ENCODE measurements at regions not wholly inside any gene's neighbourhood (a gene's known extent, or its start where the extent isn't known, plus 50 kb on each side); places are given as distances from the start of the nearest gene placed in this dataset.
"Not testable (repeated sequence)": the region's sequence is repeated elsewhere in the genome, so short reads cannot be mapped to it uniquely, and the experiment has no call there.

- TF ChIP-seq USF2 (IDR thresholded peaks at IDR 0.05; ENCODE audit: borderline replicate concordance, low read depth, low read length), result no peak
- TF ChIP-seq NRF1 (IDR thresholded peaks at IDR 0.05; ENCODE audit: low read depth, low read length), result no peak
- TF ChIP-seq EP300 (IDR thresholded peaks at IDR 0.05; ENCODE audit: borderline replicate concordance in 1 of 2, low read depth in 1 of 2, low read length in 1 of 2), result no peak
- no peak for TF ChIP-seq MXI1 (IDR thresholded peaks at IDR 0.05; ENCODE audit: low read depth, low read length)
- TF ChIP-seq EZH2phosphoT487 (IDR thresholded peaks at IDR 0.05; ENCODE audit: borderline replicate concordance, low read depth), result no peak
- TF ChIP-seq USF1 (IDR thresholded peaks at IDR 0.05; ENCODE audit: borderline replicate concordance, low read depth), result no peak
- no peak for TF ChIP-seq IRF3 (IDR thresholded peaks at IDR 0.05; ENCODE audit: low read depth, low read length)
- TF ChIP-seq SIN3A (IDR thresholded peaks at IDR 0.05; ENCODE audit: borderline replicate concordance, low read depth, low read length), result no peak
These were observed 123.5 kb upstream of the KCNAB1 start (continued) for GRCh38 chr3:155996882-155997281.

- H2AFZ ChIP-seq (ENCODE audit: low read depth); CTCF ChIA-PET; H3K27ac ChIP-seq (ENCODE audit: low read depth in 2 of 2, low read length in 1 of 2); H3K79me2 ChIP-seq (ENCODE audit: insufficient read depth); H3K4me1 ChIP-seq (ENCODE audit: control insufficient read depth in 1 of 2, insufficient read depth in 2 of 2, low read depth in 1 of 2, low read length in 1 of 2); H3K27me3 ChIP-seq (ENCODE audit: insufficient read depth); H3K9ac ChIP-seq; DNase-seq; H3K9me2 ChIP-seq; H3K4me2 ChIP-seq; POLR2A ChIA-PET; H3K36me3 ChIP-seq (replicated peaks in 1 of 2; ENCODE audit: control insufficient read depth in 1 of 2, insufficient read depth in 2 of 2, low read length in 1 of 2); H3K4me3 ChIP-seq (ENCODE audit: low read depth in 2 of 2, low read length in 1 of 2); H3F3A ChIP-seq (replicated peaks; ENCODE audit: insufficient read depth); H3K9me3 ChIP-seq; H4K20me1 ChIP-seq (ENCODE audit: insufficient read depth): not testable (repeated sequence)
- WGBS (ENCODE audit: low lambda C conversion rate), result 76% methylated on average over 3 of the region's 3 CpGs
These were observed 122.2 kb upstream of the KCNAB1 start for GRCh38 chr3:155998173-155998572.

GRCh38 chr3:156005736-156006135 is 114.6 kb upstream of the KCNAB1 start:
- no peaks in the 10 kb centered on the region for H3K79me2 ChIP-seq (ENCODE audit: insufficient read depth)
- H3K4me1 ChIP-seq (ENCODE audit: control insufficient read depth in 1 of 2, insufficient read depth in 2 of 2, low read depth in 1 of 2, low read length in 1 of 2), result no peaks in the 10 kb centered on the region
- no peaks in the 10 kb centered on the region for H3F3A ChIP-seq (replicated peaks; ENCODE audit: insufficient read depth)
- WGBS (ENCODE audit: low lambda C conversion rate), result 60% methylated on average over 3 of the region's 3 CpGs
- TF ChIP-seq TCF12 (IDR thresholded peaks at IDR 0.05) (no peak), TAF1 (IDR thresholded peaks at IDR 0.05; ENCODE audit: borderline replicate concordance, low read depth, low read length) (no peak), ELF1 (IDR thresholded peaks at IDR 0.05) (no peak), USF1 (IDR thresholded peaks at IDR 0.05; ENCODE audit: borderline replicate concordance, low read depth) (no peak), TEAD4 (IDR thresholded peaks at IDR 0.05; ENCODE audit: borderline replicate concordance, insufficient read depth) (no peak), RXRA (IDR thresholded peaks at IDR 0.05; ENCODE audit: borderline replicate concordance, low read depth) (no peak), RAD21 (IDR thresholded peaks at IDR 0.05; ENCODE audit: low read length) (no peak), NRF1 (IDR thresholded peaks at IDR 0.05; ENCODE audit: low read depth, low read length) (no peak), FOXJ3 (CRISPR knock-in tag; IDR thresholded peaks at IDR 0.05) (no peak), FOXM1 (IDR thresholded peaks at IDR 0.05; ENCODE audit: low read depth) (no peak), SMC3 (IDR thresholded peaks at IDR 0.05; ENCODE audit: low read depth, low read length) (no peak), JUND (IDR thresholded peaks at IDR 0.05) (no peak), PBX3 (IDR thresholded peaks at IDR 0.05) (no peak), RCOR1 (IDR thresholded peaks at IDR 0.05; ENCODE audit: low read length) (no peak), MXI1 (IDR thresholded peaks at IDR 0.05; ENCODE audit: low read depth, low read length) (no peak), EP300 (IDR thresholded peaks at IDR 0.05; ENCODE audit: borderline replicate concordance in 1 of 2, low read depth in 1 of 2, low read length in 1 of 2) (no peak), GABPA (IDR thresholded peaks at IDR 0.05; ENCODE audit: low read depth) (no peak), FOSL2 (IDR thresholded peaks at IDR 0.05; ENCODE audit: borderline replicate concordance, low read depth) (no peak)
- H3K9me2 ChIP-seq, result no peaks in the 10 kb centered on the region
- H3K27me3 ChIP-seq (ENCODE audit: insufficient read depth), result no peaks in the 10 kb centered on the region; the same call in 1 of the 2 replicates
- CTCF ChIA-PET, result interaction anchor here (0.7 kb wide), 1 partner anchor 146 kb away, joined by 4 read pairs; no protein-coding TSS in a partner anchor
- POLR2A ChIA-PET, result no interaction called here
- H4K20me1 ChIP-seq (ENCODE audit: insufficient read depth), result no peaks in the 10 kb centered on the region
- H3K4me2 ChIP-seq, result no peak overlapping the region
- H2AFZ ChIP-seq (ENCODE audit: low read depth), result no peak overlapping the region
- no peaks in the 10 kb centered on the region for H3K36me3 ChIP-seq (replicated peaks in 1 of 2; ENCODE audit: control insufficient read depth in 1 of 2, insufficient read depth in 2 of 2, low read length in 1 of 2)
- no peaks in the 10 kb centered on the region for H3K9me3 ChIP-seq
- no peak overlapping the region for H3K27ac ChIP-seq (ENCODE audit: low read depth in 2 of 2, low read length in 1 of 2)
- H3K4me3 ChIP-seq (ENCODE audit: low read depth in 2 of 2, low read length in 1 of 2), result no peak overlapping the region
- no peak for DNase-seq
- no peak overlapping the region for H3K9ac ChIP-seq

All from SK-N-SH (cell line).